ENCODE measurements at regions not wholly inside any gene's neighbourhood (a gene's known extent, or its start where the extent isn't known, plus 50 kb on each side); places are given as distances from the start of the nearest gene placed in this dataset.

DNA sequence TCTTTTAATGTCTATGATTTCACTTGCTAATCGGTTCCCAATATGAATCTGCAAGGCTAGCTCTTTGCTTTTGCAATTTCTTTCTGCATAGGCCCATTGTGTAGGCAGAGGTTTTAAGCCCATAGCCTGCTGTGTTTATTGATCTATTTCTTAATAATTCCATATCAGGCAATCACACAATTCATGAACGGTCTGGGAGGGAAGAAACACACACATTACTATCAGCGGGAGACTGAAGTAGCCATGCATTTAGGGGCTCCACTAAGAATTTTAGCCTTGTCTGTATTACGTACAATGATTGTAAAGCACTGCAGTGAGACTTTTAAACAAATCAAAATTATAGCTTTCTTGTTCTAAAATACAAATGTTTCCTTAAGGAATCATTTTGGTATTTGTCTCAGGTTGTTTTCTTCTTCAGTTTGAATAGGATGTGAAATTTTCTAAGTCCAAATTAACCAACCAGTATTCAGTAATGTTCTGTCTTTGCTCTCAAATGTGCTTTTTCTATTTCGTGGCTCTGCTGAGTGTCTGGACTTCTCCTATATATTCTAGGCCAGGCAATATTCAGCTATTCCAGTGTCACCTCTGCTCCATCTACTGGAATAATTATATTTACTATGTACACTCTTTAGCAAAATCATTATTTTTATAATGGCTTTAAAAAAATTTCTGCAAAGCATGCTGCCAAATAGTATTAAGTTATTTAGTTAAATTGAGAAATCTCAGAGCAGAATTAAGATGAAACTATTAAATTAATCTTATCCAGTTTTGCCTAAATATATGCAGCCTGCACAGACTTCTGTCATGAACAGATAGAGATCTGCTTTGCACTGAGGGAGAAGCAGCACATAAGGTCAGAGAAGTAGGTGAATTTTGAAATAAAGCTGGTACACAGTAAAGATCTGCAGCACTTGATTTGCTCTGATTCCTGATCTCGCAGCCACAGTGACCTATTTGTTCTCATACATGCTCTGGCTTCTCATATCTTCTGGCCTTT, 103.0 kb upstream of the NAALADL2 start:
- TF ChIP-seq TAF1 (IDR thresholded peaks at IDR 0.05; ENCODE audit: borderline replicate concordance, insufficient read depth, low read length) (no peak), POLR2AphosphoS5 (IDR thresholded peaks at IDR 0.05; ENCODE audit: low read depth, low read length) (no peak), SIN3A (IDR thresholded peaks at IDR 0.05; ENCODE audit: borderline replicate concordance, insufficient read depth, low read length) (no peak), FOXP2 (optimal IDR thresholded peaks at IDR 0.05; ENCODE audit: borderline replicate concordance, extremely low read depth, extremely low read length, insufficient read depth) (no peak), REST (IDR thresholded peaks at IDR 0.05; ENCODE audit: insufficient read depth in 1 of 2, low read depth in 2 of 2, low read length in 2 of 2) (no peak)

GRCh38 chr3:174758943-174759342, 100.2 kb upstream of the NAALADL2 start:
- TF ChIP-seq POLR2AphosphoS5 (IDR thresholded peaks at IDR 0.05; ENCODE audit: low read depth, low read length) (no peak), TAF1 (IDR thresholded peaks at IDR 0.05; ENCODE audit: borderline replicate concordance, insufficient read depth, low read length) (no peak), REST (IDR thresholded peaks at IDR 0.05; ENCODE audit: insufficient read depth in 1 of 2, low read depth in 2 of 2, low read length in 2 of 2) (no peak), SIN3A (IDR thresholded peaks at IDR 0.05; ENCODE audit: borderline replicate concordance, insufficient read depth, low read length) (no peak), FOXP2 (optimal IDR thresholded peaks at IDR 0.05; ENCODE audit: borderline replicate concordance, extremely low read depth, extremely low read length, insufficient read depth) (no peak)

DNA sequence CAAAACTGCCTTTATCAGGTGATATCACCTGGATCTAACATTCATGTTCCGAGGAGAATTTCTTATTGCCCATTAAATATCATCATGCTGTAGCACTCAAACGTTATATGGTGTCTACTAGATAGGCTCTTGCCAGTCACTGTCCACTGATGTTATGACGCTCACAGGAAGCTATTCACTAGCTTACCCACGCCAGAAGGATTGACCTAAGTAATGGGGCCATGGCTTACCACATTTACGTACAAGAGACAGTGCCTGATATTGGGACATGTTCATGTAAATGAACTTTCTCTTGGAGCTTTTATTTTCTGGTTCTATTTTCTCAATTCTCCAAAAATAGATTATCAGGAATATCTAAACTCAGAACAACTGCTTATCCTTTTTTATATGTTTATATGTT, 91.7 kb upstream of the NAALADL2 start:
- TF ChIP-seq TAF1 (IDR thresholded peaks at IDR 0.05; ENCODE audit: borderline replicate concordance, insufficient read depth, low read length) (no peak), REST (IDR thresholded peaks at IDR 0.05; ENCODE audit: insufficient read depth in 1 of 2, low read depth in 2 of 2, low read length in 2 of 2) (no peak), SIN3A (IDR thresholded peaks at IDR 0.05; ENCODE audit: borderline replicate concordance, insufficient read depth, low read length) (no peak)

- TF ChIP-seq POLR2AphosphoS5 (IDR thresholded peaks at IDR 0.05; ENCODE audit: low read depth, low read length), result no peak
- no peak for TF ChIP-seq REST (IDR thresholded peaks at IDR 0.05; ENCODE audit: insufficient read depth in 1 of 2, low read depth in 2 of 2, low read length in 2 of 2)
- no peak for TF ChIP-seq SIN3A (IDR thresholded peaks at IDR 0.05; ENCODE audit: borderline replicate concordance, insufficient read depth, low read length)
- no peak for TF ChIP-seq TAF1 (IDR thresholded peaks at IDR 0.05; ENCODE audit: borderline replicate concordance, insufficient read depth, low read length)
- TF ChIP-seq FOXP2 (optimal IDR thresholded peaks at IDR 0.05; ENCODE audit: borderline replicate concordance, extremely low read depth, extremely low read length, insufficient read depth), result no peak
Observed at GRCh38 chr3:174767853-174768382, 91.2 kb upstream of the NAALADL2 start.
